ENCODE measurements at regions not wholly inside any gene's neighbourhood (a gene's known extent, or its start where the extent isn't known, plus 50 kb on each side); places are given as distances from the start of the nearest gene placed in this dataset.

DNA sequence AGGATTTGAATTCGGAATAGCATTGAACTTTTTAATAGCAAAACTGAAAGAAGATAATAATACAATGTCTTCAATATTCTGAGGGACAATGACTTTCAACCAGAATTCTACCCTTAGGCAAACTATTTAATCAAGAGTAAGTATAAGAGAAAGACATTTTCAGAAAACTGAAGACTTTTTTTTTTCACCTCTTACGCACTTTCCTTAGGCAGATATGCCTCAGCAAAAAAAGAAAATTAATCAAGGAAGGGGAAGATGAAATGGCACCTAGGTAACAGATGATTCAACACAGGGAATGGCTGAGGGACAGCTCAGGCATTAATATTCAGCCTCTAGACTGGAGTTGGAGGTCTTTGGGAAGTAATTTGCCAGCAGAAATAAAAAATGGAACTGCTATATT lies 184.9 kb downstream of the URB2 start:
- Histone ChIP-seq H3K4me3 (ENCODE audit: low read depth in 1 of 2, low read length in 2 of 2) (no peak overlapping the region), H3K36me3 (ENCODE audit: control insufficient read depth in 2 of 2, insufficient read depth in 2 of 2, low read length in 1 of 2) (no peaks in the 10 kb centered on the region), H3K9me3 (ENCODE audit: control insufficient read depth in 2 of 2, insufficient read depth in 1 of 2, low read depth in 1 of 2, low read length in 1 of 2) (peaks cover 0 to 3% of the 10 kb centered on the region in 2 donors), H3K27ac (ENCODE audit: low read depth in 2 of 2, low read length in 1 of 2) (no peak overlapping the region), H3K27me3 (ENCODE audit: control insufficient read depth in 1 of 2, insufficient read depth in 2 of 2, low read length in 2 of 2) (no peaks in the 10 kb centered on the region), H3K4me1 (ENCODE audit: control insufficient read depth in 2 of 2, insufficient read depth in 2 of 2, low read length in 1 of 2) (no peaks in the 10 kb centered on the region)
- WGBS, 2 donors, result 83 to 86% methylated on average over 2 of the region's 2 CpGs

DNA sequence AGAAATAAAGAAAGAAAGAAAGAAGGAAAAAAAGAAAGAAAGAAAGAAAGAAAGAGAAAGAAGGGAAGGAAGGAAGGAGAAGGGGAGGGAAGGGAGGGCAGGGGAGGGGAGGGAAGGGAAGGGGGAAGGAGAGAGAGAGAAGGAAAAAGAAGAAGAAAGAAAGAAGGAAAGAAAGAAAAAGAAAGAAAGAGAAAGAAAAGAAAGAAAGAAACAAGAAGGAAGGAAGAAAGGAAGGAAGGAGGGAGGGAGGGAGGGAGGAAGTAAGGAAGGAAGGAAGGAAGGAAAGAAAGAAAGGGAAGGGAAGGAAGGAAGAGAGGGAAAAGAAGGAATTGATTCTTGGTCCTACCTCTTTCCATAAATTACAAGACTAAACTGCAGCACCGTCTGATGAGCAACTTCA lies 186.1 kb downstream of the URB2 start:
- Histone ChIP-seq H3K27ac (ENCODE audit: low read depth in 2 of 2, low read length in 1 of 2) (no peak overlapping the region), H3K27me3 (ENCODE audit: control insufficient read depth in 1 of 2, insufficient read depth in 2 of 2, low read length in 2 of 2) (no peaks in the 10 kb centered on the region), H3K36me3 (ENCODE audit: control insufficient read depth in 2 of 2, insufficient read depth in 2 of 2, low read length in 1 of 2) (no peaks in the 10 kb centered on the region), H3K4me3 (ENCODE audit: low read depth in 1 of 2, low read length in 2 of 2) (no peak overlapping the region), H3K4me1 (ENCODE audit: control insufficient read depth in 2 of 2, insufficient read depth in 2 of 2, low read length in 1 of 2) (no peaks in the 10 kb centered on the region), H3K9me3 (ENCODE audit: control insufficient read depth in 2 of 2, insufficient read depth in 1 of 2, low read depth in 1 of 2, low read length in 1 of 2) (peaks cover 0 to 3% of the 10 kb centered on the region in 2 donors)
- WGBS, 2 donors, result 75 to 87% methylated on average over 1 of the region's 1 CpG

DNA sequence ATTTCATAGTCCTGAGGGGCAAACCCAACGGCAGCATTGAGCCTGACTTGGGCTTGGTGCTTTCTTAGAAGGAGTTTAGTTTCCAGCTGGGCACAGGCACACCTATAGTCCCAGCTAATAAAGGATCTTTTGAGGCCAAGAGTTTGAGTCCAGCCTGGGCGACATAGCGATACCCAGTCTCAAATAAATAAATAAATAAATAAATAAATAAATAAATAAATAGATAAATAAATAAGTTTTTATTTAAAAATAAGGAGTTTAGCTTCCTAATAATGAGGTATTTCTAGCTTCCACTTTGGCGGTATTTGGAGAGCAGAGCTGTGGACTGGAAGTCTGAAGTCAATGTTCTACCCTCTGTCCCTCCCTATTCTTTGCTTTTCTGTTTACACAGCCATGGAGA lies 186.6 kb downstream of the URB2 start:
- Histone ChIP-seq H3K4me3 (ENCODE audit: low read depth in 1 of 2, low read length in 2 of 2) (no peak overlapping the region), H3K4me1 (ENCODE audit: control insufficient read depth in 2 of 2, insufficient read depth in 2 of 2, low read length in 1 of 2) (no peaks in the 10 kb centered on the region), H3K27me3 (ENCODE audit: control insufficient read depth in 1 of 2, insufficient read depth in 2 of 2, low read length in 2 of 2) (no peaks in the 10 kb centered on the region), H3K27ac (ENCODE audit: low read depth in 2 of 2, low read length in 1 of 2) (no peak overlapping the region), H3K9me3 (ENCODE audit: control insufficient read depth in 2 of 2, insufficient read depth in 1 of 2, low read depth in 1 of 2, low read length in 1 of 2) (peaks cover 0 to 3% of the 10 kb centered on the region in 2 donors), H3K36me3 (ENCODE audit: control insufficient read depth in 2 of 2, insufficient read depth in 2 of 2, low read length in 1 of 2) (no peaks in the 10 kb centered on the region)
- WGBS, 2 donors, result 93 to 94% methylated on average over 4 of the region's 4 CpGs

DNA sequence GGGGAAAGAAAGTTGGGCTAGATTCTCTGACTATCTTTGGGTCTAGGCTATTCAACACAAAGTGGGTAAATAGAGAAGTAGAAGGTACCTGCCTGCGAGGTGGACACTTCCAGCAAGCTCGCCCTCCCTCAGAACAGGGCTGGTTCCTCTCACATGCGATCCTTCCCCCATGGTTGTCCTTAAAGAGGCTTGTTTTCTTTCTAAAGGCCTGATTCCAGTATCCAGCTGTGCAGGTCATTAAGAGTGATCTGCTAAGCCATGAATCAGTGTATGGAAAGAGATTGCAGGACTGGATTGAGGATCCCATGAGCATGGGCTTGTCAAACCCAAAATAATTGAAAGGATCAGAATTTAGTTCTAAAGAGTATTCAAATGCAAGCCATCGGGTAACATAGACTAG lies 189.0 kb downstream of the URB2 start:
- H3K9me3 ChIP-seq (ENCODE audit: control insufficient read depth in 2 of 2, insufficient read depth in 1 of 2, low read depth in 1 of 2, low read length in 1 of 2), result no peaks in the 10 kb centered on the region
- WGBS, 2 donors, result 89 to 91% methylated on average over 4 of the region's 4 CpGs

DNA sequence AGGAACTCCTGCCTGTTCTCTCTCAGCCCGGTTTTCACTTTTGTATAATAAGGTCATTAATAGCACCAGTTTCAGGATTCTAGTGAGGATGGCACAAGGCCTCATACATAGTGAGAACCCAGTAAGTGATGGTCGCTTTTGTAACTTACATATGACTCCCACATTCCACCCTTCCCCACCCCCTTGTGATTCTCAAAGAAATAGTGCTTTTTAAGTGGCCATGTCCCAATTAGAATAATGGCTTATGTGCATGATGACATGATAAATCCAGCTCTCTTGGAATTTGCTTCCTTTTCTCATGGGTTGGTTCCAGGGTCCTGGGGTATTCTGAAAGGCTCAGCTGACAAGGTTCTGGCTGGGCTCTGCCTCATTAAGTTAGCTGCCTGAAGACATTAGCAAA lies 189.9 kb downstream of the URB2 start:
- no peak overlapping the region for H3K4me3 ChIP-seq (ENCODE audit: low read depth in 1 of 2, low read length in 2 of 2)
- no peaks in the 10 kb centered on the region for H3K27me3 ChIP-seq (ENCODE audit: control insufficient read depth in 1 of 2, insufficient read depth in 2 of 2, low read length in 2 of 2)
- H3K27ac ChIP-seq (ENCODE audit: low read depth in 2 of 2, low read length in 1 of 2), result no peak overlapping the region
- H3K36me3 ChIP-seq (ENCODE audit: control insufficient read depth in 2 of 2, insufficient read depth in 2 of 2, low read length in 1 of 2), result no peaks in the 10 kb centered on the region
- no peaks in the 10 kb centered on the region for H3K4me1 ChIP-seq (ENCODE audit: control insufficient read depth in 2 of 2, insufficient read depth in 2 of 2, low read length in 1 of 2)
- no peaks in the 10 kb centered on the region for H3K9me3 ChIP-seq (ENCODE audit: control insufficient read depth in 2 of 2, insufficient read depth in 1 of 2, low read depth in 1 of 2, low read length in 1 of 2)
- 74% methylated on average over 2 of the region's 2 CpGs for WGBS, 2 donors

More for the DNA sequence above, 189.0 kb downstream of the URB2 start:
- Histone ChIP-seq H3K27me3 (ENCODE audit: control insufficient read depth in 1 of 2, insufficient read depth in 2 of 2, low read length in 2 of 2) (no peaks in the 10 kb centered on the region), H3K36me3 (ENCODE audit: control insufficient read depth in 2 of 2, insufficient read depth in 2 of 2, low read length in 1 of 2) (no peaks in the 10 kb centered on the region), H3K4me3 (ENCODE audit: low read depth in 1 of 2, low read length in 2 of 2) (no peak overlapping the region), H3K27ac (ENCODE audit: low read depth in 2 of 2, low read length in 1 of 2) (no peak overlapping the region), H3K4me1 (ENCODE audit: control insufficient read depth in 2 of 2, insufficient read depth in 2 of 2, low read length in 1 of 2) (no peaks in the 10 kb centered on the region)

DNA sequence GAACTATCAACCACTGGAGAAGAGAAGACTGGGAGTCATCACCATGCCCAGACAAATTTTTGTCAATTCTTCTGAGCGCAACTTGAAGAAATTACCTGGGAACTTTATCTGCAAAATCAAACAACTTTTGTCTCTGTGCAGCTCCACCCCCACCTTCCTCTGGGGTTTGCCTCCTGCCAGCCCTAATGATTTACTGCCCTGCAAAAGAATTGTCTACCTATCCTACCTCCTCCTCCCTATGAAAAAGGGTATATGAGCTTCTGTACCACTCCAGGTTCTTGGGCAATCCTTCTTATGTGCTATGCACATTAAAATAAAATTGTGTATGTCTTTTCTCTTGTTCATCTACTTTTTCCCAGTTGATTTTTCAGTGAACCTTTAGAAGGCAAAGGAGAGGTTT lies 191.9 kb downstream of the URB2 start:
- H3K27ac ChIP-seq (ENCODE audit: low read depth in 2 of 2, low read length in 1 of 2), result no peak overlapping the region
- WGBS, 2 donors, result 83 to 93% methylated on average over 1 of the region's 1 CpG
- H3K36me3 ChIP-seq (ENCODE audit: control insufficient read depth in 2 of 2, insufficient read depth in 2 of 2, low read length in 1 of 2), result no peaks in the 10 kb centered on the region

DNA sequence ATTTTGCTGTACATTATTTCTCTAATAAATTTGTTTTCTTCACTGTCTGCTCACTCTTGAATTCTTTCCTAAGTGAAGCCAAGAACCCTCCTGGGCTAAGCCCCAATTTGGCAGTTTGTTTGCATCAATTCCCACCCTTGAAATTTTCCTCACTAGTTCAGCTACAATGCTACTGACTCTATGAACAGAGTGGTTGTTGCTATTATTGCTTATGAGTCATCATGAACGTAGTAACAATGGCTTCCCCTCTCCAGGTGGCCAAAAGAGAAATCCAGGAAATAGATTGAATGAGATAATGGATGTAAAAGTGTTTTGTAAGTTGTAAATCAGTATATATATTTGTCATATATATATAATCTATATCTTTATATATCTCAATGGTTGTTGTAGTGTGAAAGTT lies 193.0 kb downstream of the URB2 start:
- Histone ChIP-seq H3K27me3 (ENCODE audit: control insufficient read depth in 1 of 2, insufficient read depth in 2 of 2, low read length in 2 of 2) (no peaks in the 10 kb centered on the region), H3K27ac (ENCODE audit: low read depth in 2 of 2, low read length in 1 of 2) (no peak overlapping the region), H3K4me3 (ENCODE audit: low read depth in 1 of 2, low read length in 2 of 2) (no peak overlapping the region), H3K36me3 (ENCODE audit: control insufficient read depth in 2 of 2, insufficient read depth in 2 of 2, low read length in 1 of 2) (no peaks in the 10 kb centered on the region), H3K9me3 (ENCODE audit: control insufficient read depth in 2 of 2, insufficient read depth in 1 of 2, low read depth in 1 of 2, low read length in 1 of 2) (no peaks in the 10 kb centered on the region), H3K4me1 (ENCODE audit: control insufficient read depth in 2 of 2, insufficient read depth in 2 of 2, low read length in 1 of 2) (no peaks in the 10 kb centered on the region)
- WGBS, 2 donors, result 14 to 33% methylated on average over 1 of the region's 1 CpG

More for the DNA sequence above, 191.9 kb downstream of the URB2 start:
- Histone ChIP-seq H3K9me3 (ENCODE audit: control insufficient read depth in 2 of 2, insufficient read depth in 1 of 2, low read depth in 1 of 2, low read length in 1 of 2) (no peaks in the 10 kb centered on the region), H3K4me1 (ENCODE audit: control insufficient read depth in 2 of 2, insufficient read depth in 2 of 2, low read length in 1 of 2) (no peaks in the 10 kb centered on the region), H3K4me3 (ENCODE audit: low read depth in 1 of 2, low read length in 2 of 2) (no peak overlapping the region), H3K27me3 (ENCODE audit: control insufficient read depth in 1 of 2, insufficient read depth in 2 of 2, low read length in 2 of 2) (no peaks in the 10 kb centered on the region)

DNA sequence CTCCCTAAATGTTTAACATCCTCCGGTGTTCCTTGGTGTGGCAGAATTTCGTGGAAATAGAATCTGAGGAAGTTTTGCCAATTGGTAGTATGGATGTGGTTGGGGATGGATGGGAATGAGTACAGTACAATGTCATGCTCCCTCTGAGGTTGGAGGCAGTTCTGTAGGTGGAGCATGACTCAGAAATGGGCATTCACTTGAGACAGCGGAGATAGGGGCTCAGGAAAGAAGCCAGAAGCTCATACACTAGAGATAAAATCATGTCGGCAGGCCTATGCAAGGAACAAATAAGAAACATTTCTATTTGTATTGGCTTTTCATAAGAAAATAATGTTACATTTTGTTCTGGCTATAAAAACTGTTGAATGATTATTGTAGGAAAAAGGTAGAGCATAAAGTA lies 196.0 kb downstream of the URB2 start:
- Histone ChIP-seq H3K4me1 (ENCODE audit: control insufficient read depth in 2 of 2, insufficient read depth in 2 of 2, low read length in 1 of 2) (no peaks in the 10 kb centered on the region), H3K27me3 (ENCODE audit: control insufficient read depth in 1 of 2, insufficient read depth in 2 of 2, low read length in 2 of 2) (no peaks in the 10 kb centered on the region), H3K27ac (ENCODE audit: low read depth in 2 of 2, low read length in 1 of 2) (no peak overlapping the region), H3K9me3 (ENCODE audit: control insufficient read depth in 2 of 2, insufficient read depth in 1 of 2, low read depth in 1 of 2, low read length in 1 of 2) (no peaks in the 10 kb centered on the region), H3K36me3 (ENCODE audit: control insufficient read depth in 2 of 2, insufficient read depth in 2 of 2, low read length in 1 of 2) (no peaks in the 10 kb centered on the region), H3K4me3 (ENCODE audit: low read depth in 1 of 2, low read length in 2 of 2) (no peak overlapping the region)
- WGBS, 2 donors, result 83 to 85% methylated on average over 4 of the region's 4 CpGs

DNA sequence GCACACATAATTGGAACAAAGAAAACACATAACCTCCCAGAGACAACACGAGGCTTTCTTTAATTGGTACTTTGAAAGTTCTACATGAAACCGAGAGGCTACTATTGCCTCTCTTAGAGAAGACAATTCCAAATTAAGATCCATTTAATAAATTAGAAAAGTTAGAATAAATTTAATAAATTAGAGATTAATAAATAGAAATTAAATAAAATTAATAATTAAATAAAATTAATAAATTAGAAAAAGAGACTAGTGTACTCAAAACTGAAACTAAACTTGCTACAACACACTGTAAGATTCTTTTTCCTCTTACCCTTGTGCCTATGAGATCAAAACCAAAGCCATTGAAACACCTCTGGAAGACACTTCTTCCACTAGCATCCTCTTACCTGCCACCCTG lies 199.0 kb downstream of the URB2 start:
- WGBS, 2 donors, result 92 to 94% methylated on average over 2 of the region's 2 CpGs
- H3K9me3 ChIP-seq (ENCODE audit: control insufficient read depth in 2 of 2, insufficient read depth in 1 of 2, low read depth in 1 of 2, low read length in 1 of 2), result no peaks in the 10 kb centered on the region
- no peaks in the 10 kb centered on the region for H3K4me1 ChIP-seq (ENCODE audit: control insufficient read depth in 2 of 2, insufficient read depth in 2 of 2, low read length in 1 of 2)
- no peaks in the 10 kb centered on the region for H3K36me3 ChIP-seq (ENCODE audit: control insufficient read depth in 2 of 2, insufficient read depth in 2 of 2, low read length in 1 of 2)
- H3K27ac ChIP-seq (ENCODE audit: low read depth in 2 of 2, low read length in 1 of 2), result no peak overlapping the region
- H3K27me3 ChIP-seq (ENCODE audit: control insufficient read depth in 1 of 2, insufficient read depth in 2 of 2, low read length in 2 of 2), result no peaks in the 10 kb centered on the region
- H3K4me3 ChIP-seq (ENCODE audit: low read depth in 1 of 2, low read length in 2 of 2), result no peak overlapping the region

DNA sequence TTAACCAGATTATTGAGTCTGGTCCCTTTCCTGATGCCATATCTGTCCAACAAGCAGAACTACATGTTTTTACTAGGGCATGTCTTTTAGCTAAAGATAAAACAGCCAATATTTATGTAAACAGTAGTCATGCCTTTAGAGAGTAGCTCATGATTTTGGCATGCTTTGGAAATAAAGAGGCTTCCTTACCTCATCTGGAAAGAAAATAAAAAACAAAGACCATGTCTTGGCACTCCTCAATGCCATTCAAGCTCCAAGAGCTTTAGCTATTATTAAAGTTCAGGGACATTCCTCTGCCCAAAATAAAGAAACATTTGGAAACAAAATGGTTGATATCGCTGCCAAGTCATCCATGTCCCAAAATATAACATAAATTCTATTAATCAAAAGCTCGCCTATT lies 202.4 kb downstream of the URB2 start:
- no peaks in the 10 kb centered on the region for H3K27me3 ChIP-seq (ENCODE audit: control insufficient read depth in 1 of 2, insufficient read depth in 2 of 2, low read length in 2 of 2)
- H3K4me3 ChIP-seq (ENCODE audit: low read depth in 1 of 2, low read length in 2 of 2), result no peak overlapping the region
- no peak overlapping the region for H3K27ac ChIP-seq (ENCODE audit: low read depth in 2 of 2, low read length in 1 of 2)
- no peaks in the 10 kb centered on the region for H3K4me1 ChIP-seq (ENCODE audit: control insufficient read depth in 2 of 2, insufficient read depth in 2 of 2, low read length in 1 of 2)
- no peaks in the 10 kb centered on the region for H3K36me3 ChIP-seq (ENCODE audit: control insufficient read depth in 2 of 2, insufficient read depth in 2 of 2, low read length in 1 of 2)
- WGBS, 2 donors, result 43 to 57% methylated on average over 2 of the region's 2 CpGs
- no peaks in the 10 kb centered on the region for H3K9me3 ChIP-seq (ENCODE audit: control insufficient read depth in 2 of 2, insufficient read depth in 1 of 2, low read depth in 1 of 2, low read length in 1 of 2)

All from esophagus (tissue), 2 donors.